SU-DHL-6 (cell line): ENCODE measurements at regions not wholly inside any gene's neighbourhood (a gene's known extent, or its start where the extent isn't known, plus 50 kb on each side); places are given as distances from the start of the nearest gene placed in this dataset.

Experiments used
- H2AFZ ChIP-seq: fragments of 200-600 bp; sonication (generic); 2 replicates; pipeline ENCODE4 v1.6.1; 2014; ENCODE audit warnings: low read depth, mild to moderate bottlenecking, moderate library complexity, mixed read lengths, antibody characterized with exemption, low read length; ENCODE audit not compliant: severe bottlenecking
- H3F3A ChIP-seq: fragments of 200-600 bp; shearing (Covaris generic); 2 replicates; pipeline ENCODE4 v1.6.0; 2016; ENCODE audit warnings: antibody characterized with exemption, mild to moderate bottlenecking; ENCODE audit not compliant: insufficient read depth
- H3K27ac ChIP-seq: fragments of 200-600 bp; sonication (generic); 2 replicates; pipeline ENCODE4 v1.5.1; 2016; ENCODE audit warnings: low read depth, mild to moderate bottlenecking, low read length, moderate library complexity, mixed read lengths
- H3K27me3 ChIP-seq: fragments of 200-600 bp; sonication (generic), shearing (Covaris generic); 2 replicates; pipeline ENCODE4 v1.6.0; 2014; ENCODE audit warnings: mild to moderate bottlenecking, low read length
- H3K36me3 ChIP-seq: fragments of 200-600 bp; sonication (generic); 2 replicates; pipeline ENCODE4 v1.6.1; 2014; ENCODE audit warnings: mild to moderate bottlenecking, low read length, mixed read lengths
- H3K4me2 ChIP-seq: fragments of 300-600, 200-600 bp; shearing (Covaris generic), sonication (generic); 2 replicates; pipeline ENCODE4 v1.6.0; 2014; ENCODE audit warnings: low read length, low read depth, mild to moderate bottlenecking; ENCODE audit not compliant: poor library complexity, severe bottlenecking
- H3K4me3 ChIP-seq: fragments of 200-600 bp; sonication (generic); 2 replicates; pipeline ENCODE4 v1.5.1; 2014; ENCODE audit warnings: antibody characterized with exemption, low read length, mild to moderate bottlenecking, mixed read lengths; ENCODE audit not compliant: insufficient read depth, poor library complexity, severe bottlenecking
- H3K79me2 ChIP-seq: fragments of 200-600 bp; sonication (generic); 2 replicates; pipeline ENCODE4 v1.6.1; 2014; ENCODE audit warnings: mild to moderate bottlenecking, low read length, moderate library complexity; ENCODE audit not compliant: insufficient read depth
- H3K9ac ChIP-seq: fragments of 200-600 bp; sonication (generic); 2 replicates; pipeline ENCODE4 v1.7.0; 2014; ENCODE audit warnings: mild to moderate bottlenecking, low read length
- H3K9me2 ChIP-seq: fragments of 200-600 bp; sonication (generic); replicated peaks from 2 replicates; pipeline ENCODE4 v1.6.1; 2014; ENCODE audit warnings: low read length; ENCODE audit not compliant: insufficient read depth
- H3K9me3 ChIP-seq: fragments of 200-600 bp; sonication (generic); 2 replicates; pipeline ENCODE4 v1.6.1; 2014; ENCODE audit warnings: low read length, mixed read lengths; ENCODE audit not compliant: insufficient read depth
- H4K20me1 ChIP-seq: fragments of 200-600 bp; sonication (generic); 2 replicates; pipeline ENCODE4 v1.6.1; 2014; ENCODE audit warnings: low read depth, mild to moderate bottlenecking, antibody characterized with exemption, low read length, moderate library complexity, mixed read lengths
- EZH2phosphoT487 ChIP-seq: fragments of 200-600 bp; sonication (generic), shearing (Covaris generic); conservative IDR thresholded peaks from 2 replicates; pipeline ENCODE4 v1.6.1; 2018; ENCODE audit warnings: mild to moderate bottlenecking, antibody characterized with exemption, low read length, moderate library complexity, mixed read lengths
- TF ChIP-seq, protein P1 (sequence below): fragments of 200-600 bp; sonication (generic); IDR thresholded peaks from one replicate; pipeline ENCODE4 v1.5.1; 2017; ENCODE audit warnings: antibody characterized with exemption, mild to moderate bottlenecking, low read length, moderate library complexity; ENCODE audit not compliant: insufficient read depth, poor library complexity, severe bottlenecking

- Histone ChIP-seq H3K9ac (no peak overlapping the region), H3K79me2 (no peaks in the 10 kb centered on the region), H3K9me2 (no peaks in the 10 kb centered on the region), H3K4me3 (no peak overlapping the region), H3K9me3 (no peaks in the 10 kb centered on the region), H4K20me1 (no peaks in the 10 kb centered on the region), H2AFZ (no peak overlapping the region), H3F3A (no peaks in the 10 kb centered on the region), H3K27me3 (no peaks in the 10 kb centered on the region), H3K4me2 (no peak overlapping the region), H3K27ac (no peak overlapping the region), H3K36me3 (no peaks in the 10 kb centered on the region)
- TF ChIP-seq EZH2phosphoT487 = no peak
- TF ChIP-seq, protein P1, sequence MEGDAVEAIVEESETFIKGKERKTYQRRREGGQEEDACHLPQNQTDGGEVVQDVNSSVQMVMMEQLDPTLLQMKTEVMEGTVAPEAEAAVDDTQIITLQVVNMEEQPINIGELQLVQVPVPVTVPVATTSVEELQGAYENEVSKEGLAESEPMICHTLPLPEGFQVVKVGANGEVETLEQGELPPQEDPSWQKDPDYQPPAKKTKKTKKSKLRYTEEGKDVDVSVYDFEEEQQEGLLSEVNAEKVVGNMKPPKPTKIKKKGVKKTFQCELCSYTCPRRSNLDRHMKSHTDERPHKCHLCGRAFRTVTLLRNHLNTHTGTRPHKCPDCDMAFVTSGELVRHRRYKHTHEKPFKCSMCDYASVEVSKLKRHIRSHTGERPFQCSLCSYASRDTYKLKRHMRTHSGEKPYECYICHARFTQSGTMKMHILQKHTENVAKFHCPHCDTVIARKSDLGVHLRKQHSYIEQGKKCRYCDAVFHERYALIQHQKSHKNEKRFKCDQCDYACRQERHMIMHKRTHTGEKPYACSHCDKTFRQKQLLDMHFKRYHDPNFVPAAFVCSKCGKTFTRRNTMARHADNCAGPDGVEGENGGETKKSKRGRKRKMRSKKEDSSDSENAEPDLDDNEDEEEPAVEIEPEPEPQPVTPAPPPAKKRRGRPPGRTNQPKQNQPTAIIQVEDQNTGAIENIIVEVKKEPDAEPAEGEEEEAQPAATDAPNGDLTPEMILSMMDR = no peak
Observed at GRCh38 chr4:13950491-13950890, 323.0 kb upstream of the BOD1L1 start.

GRCh38 chr4:13953083-13953482 is 325.6 kb upstream of the BOD1L1 start:
- Histone ChIP-seq H2AFZ (no peak overlapping the region), H3F3A (no peaks in the 10 kb centered on the region), H3K79me2 (no peaks in the 10 kb centered on the region), H3K4me2 (no peak overlapping the region), H3K27me3 (no peaks in the 10 kb centered on the region), H3K9ac (no peak overlapping the region), H3K27ac (no peak overlapping the region), H4K20me1 (no peaks in the 10 kb centered on the region), H3K9me3 (no peaks in the 10 kb centered on the region), H3K36me3 (no peaks in the 10 kb centered on the region), H3K9me2 (no peaks in the 10 kb centered on the region), H3K4me3 (no peak overlapping the region)
- no peak for TF ChIP-seq EZH2phosphoT487
- TF ChIP-seq, protein P1 = no peak

DNA sequence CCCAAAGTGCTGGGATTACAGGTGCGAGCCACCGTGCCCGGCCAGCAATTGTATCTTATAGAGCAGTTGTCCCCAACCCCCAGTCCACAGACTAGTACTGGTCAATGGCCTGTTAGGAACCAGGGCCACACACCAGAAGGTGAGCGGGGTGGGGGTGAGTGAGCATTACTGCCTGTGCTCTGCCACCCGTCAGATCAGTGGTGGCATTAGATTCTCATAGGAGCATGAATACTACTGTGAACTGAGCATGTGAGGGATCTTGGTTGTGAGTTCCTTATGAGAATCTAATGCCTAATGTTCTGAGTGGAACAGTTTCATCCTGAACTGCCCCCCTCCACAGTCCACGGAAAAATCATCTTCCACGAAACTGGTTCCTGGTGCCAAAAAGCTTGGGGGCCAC is 328.0 kb upstream of the BOD1L1 start:
- Histone ChIP-seq H3K27ac (no peak overlapping the region), H4K20me1 (no peaks in the 10 kb centered on the region), H3K36me3 (no peaks in the 10 kb centered on the region), H3K4me2 (no peak overlapping the region), H3K9me3 (no peaks in the 10 kb centered on the region), H3K79me2 (no peaks in the 10 kb centered on the region), H3K4me3 (no peak overlapping the region), H3K27me3 (no peaks in the 10 kb centered on the region), H2AFZ (no peak overlapping the region), H3K9me2 (no peaks in the 10 kb centered on the region), H3F3A (no peaks in the 10 kb centered on the region), H3K9ac (no peak overlapping the region)
- TF ChIP-seq, protein P1 = no peak
- TF ChIP-seq EZH2phosphoT487 = no peak
